Activated CD8-positive, alpha-beta T cell treated with anti-CD3 and anti-CD28 coated beads, Interleukin-2, amount 10 ng/mL, durations not matched to agents 7 days and 5 days (primary cell): ENCODE measurements at regions not wholly inside any gene's neighbourhood (a gene's known extent, or its start where the extent isn't known, plus 50 kb on each side); places are given as distances from the start of the nearest gene placed in this dataset.

Source experiments
- ATAC-seq: fragments of 150-1000 bp; cut with Tn5 transposase; one replicate; pipeline ENCODE4 v1.10.0; 2021; ENCODE audit warnings: moderate library complexity
- CTCF ChIA-PET: fragments of 350-600 bp; sonication (Branson Sonifier 250); formaldehyde crosslinking; loops from one replicate; lab custom pipeline; 2021; ENCODE audit warnings: antibody characterized with exemption; lab: Charles Lee
- POLR2A ChIA-PET: fragments of 350-600 bp; sonication (Branson Sonifier 250); formaldehyde crosslinking; loops from one replicate; lab custom pipeline; 2021; ENCODE audit warnings: antibody characterized with exemption; lab: Charles Lee
- DNase-seq: peaks from one replicate; pipeline ENCODE4 v3.0.0-alpha.2; 2020
- H3K27ac Mint-ChIP-seq: one replicate; pipeline ENCODE4 v1.8.0; 2021; ENCODE audit warnings: mild to moderate bottlenecking, mixed read lengths
- H3K27me3 Mint-ChIP-seq: one replicate; pipeline ENCODE4 v1.8.0; 2021; ENCODE audit warnings: low read depth, mixed read lengths
- H3K36me3 Mint-ChIP-seq: one replicate; pipeline ENCODE4 v1.8.0; 2021; ENCODE audit warnings: low read depth, mixed read lengths
- H3K4me1 Mint-ChIP-seq: one replicate; pipeline ENCODE4 v1.8.0; 2021; ENCODE audit warnings: low read depth, mixed read lengths
- H3K4me3 Mint-ChIP-seq: one replicate; pipeline ENCODE4 v1.8.0; 2021; ENCODE audit warnings: mild to moderate bottlenecking, mixed read lengths
- H3K9me3 Mint-ChIP-seq: one replicate; pipeline ENCODE4 v1.8.0; 2022; ENCODE audit warnings: mixed read lengths; ENCODE audit not compliant: insufficient read depth

DNA sequence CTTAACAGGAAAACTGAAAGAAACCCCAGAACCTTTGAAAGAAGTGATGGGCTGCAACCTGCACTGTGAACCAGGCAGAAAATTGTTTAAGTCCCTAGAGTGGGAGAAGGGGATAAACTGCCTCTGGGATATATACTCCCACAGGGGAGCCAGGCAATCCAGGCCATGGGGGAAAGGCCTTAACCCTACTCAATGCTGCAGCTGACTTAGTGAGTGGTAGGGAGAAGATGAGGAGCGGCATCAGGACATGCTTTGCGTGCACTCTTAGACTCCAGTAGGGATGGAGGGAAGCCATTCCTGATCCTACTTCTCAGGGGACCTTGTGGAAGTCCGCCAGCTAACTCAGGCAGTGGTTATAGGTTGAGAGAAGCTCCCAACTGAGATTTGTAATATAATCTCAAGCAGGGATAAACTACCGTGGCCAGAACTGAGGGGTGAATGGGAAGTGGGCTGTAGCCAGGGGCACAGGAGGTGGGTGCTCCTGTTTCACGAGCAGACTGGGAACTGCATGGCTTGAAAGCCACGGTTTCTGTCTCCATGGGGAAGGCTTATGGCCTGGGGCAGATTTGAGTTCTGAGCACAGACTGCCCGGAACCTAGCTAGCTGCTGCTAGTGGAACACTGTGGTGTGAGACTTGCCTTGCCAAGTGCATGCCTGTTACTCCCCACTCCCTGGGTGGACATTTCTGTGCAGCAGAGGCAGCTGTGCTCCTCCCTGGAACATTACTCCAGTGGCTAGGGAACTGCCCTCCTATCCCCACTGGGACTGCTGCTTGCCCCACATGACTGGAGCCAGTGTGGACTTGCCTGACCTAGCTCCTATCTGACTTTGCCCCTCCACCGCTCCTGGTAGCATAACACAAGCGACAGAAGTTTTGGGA lies 119.2 kb upstream of the SCAF11 start:
- peaks cover 5% of the 10 kb centered on the region for H3K27me3 Mint-ChIP-seq
- no peaks in the 10 kb centered on the region for H3K4me1 Mint-ChIP-seq
- peaks cover 4% of the 10 kb centered on the region for H3K9me3 Mint-ChIP-seq
- no peak overlapping the region for H3K4me3 Mint-ChIP-seq
- H3K27ac Mint-ChIP-seq: no peak overlapping the region
- H3K36me3 Mint-ChIP-seq: no peaks in the 10 kb centered on the region
- ChIA-PET POLR2A (no interaction called here), CTCF (no interaction called here)
- no peak for DNase-seq
- no peak for ATAC-seq

DNA sequence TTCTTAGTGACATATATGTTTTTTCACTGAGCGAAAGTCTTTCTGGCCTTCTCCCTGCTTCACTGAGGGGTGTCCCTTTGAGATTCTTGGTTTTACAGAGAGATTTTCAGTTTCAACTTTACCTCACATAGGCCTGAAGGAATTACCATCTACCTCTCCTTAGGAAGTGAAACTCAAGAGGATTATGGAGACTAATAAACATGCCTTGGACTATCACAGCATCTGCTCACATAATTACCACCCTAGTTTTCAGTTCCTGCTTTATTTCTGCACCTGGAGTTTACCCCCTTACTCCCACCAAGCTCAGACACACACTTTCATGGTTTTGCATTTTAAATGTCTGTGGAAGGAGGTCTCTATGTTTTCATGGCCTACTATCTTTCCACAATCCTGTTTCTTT lies 118.3 kb upstream of the SCAF11 start:
- Mint-ChIP-seq H3K4me1 (no peaks in the 10 kb centered on the region), H3K36me3 (no peaks in the 10 kb centered on the region), H3K4me3 (no peak overlapping the region), H3K27me3 (peaks cover 5% of the 10 kb centered on the region), H3K27ac (no peak overlapping the region), H3K9me3 (peaks cover 4% of the 10 kb centered on the region)
- ATAC-seq: no peak
- ChIA-PET CTCF (interaction anchor here (1.6 kb wide), 1 partner anchor 16 kb away, joined by 7 read pairs; no protein-coding TSS in a partner anchor), POLR2A (no interaction called here)
- no peak for DNase-seq

DNA sequence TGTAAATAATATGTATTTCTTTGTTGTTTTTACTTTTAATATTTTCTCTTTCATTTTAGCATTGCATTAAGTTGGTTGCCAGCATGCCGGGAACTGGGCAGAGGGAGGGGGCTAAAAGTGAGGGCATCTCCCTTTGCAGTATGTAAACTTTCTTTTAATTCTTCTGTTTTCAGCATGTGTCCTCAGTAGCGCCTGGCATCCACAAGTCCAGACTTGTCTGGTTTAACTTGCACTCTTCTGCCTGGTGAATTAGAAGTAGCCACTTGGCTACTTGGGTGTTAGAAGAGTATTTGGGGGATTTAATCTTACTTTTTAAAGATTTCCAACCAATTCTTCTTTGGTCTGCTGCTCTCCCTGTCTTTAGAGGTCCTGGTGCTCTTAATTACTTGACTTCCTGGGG lies 117.2 kb upstream of the SCAF11 start:
- peaks cover 3% of the 10 kb centered on the region for H3K27me3 Mint-ChIP-seq
- ChIA-PET CTCF (interaction anchor here (1.6 kb wide), 1 partner anchor 17 kb away, joined by 7 read pairs; no protein-coding TSS in a partner anchor), POLR2A (no interaction called here)
- no peaks in the 10 kb centered on the region for H3K4me1 Mint-ChIP-seq
- H3K27ac Mint-ChIP-seq: no peak overlapping the region
- no peak overlapping the region for H3K4me3 Mint-ChIP-seq
- no peaks in the 10 kb centered on the region for H3K36me3 Mint-ChIP-seq
- peaks cover 4% of the 10 kb centered on the region for H3K9me3 Mint-ChIP-seq
- DNase-seq (no peak), ATAC-seq (no peak)

DNA sequence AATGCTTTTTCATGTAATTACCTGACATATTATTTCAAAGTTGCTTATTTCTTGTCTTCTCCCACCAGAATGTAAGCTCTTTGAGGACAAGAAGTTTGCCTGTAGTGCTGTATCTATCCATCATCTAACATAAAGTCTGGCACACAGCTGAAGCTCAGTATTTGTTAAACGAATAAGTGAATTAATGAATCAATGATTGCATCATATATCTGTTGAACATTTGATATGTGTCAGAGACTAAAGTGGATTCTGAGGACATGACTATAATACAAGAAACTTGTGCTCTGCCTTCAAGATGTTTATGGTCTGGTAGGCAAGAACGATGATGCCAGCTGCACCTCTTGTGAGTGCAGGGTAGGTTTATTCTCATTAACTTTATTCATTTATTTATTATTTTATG lies 115.4 kb upstream of the SCAF11 start:
- ChIA-PET CTCF (interaction anchor here (3.1 kb wide), 1 partner anchor 19 kb away, joined by 21 read pairs; no protein-coding TSS in a partner anchor), POLR2A (no interaction called here)
- no peak for ATAC-seq
- Mint-ChIP-seq H3K4me3 (no peak overlapping the region), H3K27ac (no peak overlapping the region), H3K27me3 (peaks cover 3% of the 10 kb centered on the region), H3K36me3 (no peaks in the 10 kb centered on the region), H3K9me3 (no peaks in the 10 kb centered on the region), H3K4me1 (no peaks in the 10 kb centered on the region)
- no peak for DNase-seq

DNA sequence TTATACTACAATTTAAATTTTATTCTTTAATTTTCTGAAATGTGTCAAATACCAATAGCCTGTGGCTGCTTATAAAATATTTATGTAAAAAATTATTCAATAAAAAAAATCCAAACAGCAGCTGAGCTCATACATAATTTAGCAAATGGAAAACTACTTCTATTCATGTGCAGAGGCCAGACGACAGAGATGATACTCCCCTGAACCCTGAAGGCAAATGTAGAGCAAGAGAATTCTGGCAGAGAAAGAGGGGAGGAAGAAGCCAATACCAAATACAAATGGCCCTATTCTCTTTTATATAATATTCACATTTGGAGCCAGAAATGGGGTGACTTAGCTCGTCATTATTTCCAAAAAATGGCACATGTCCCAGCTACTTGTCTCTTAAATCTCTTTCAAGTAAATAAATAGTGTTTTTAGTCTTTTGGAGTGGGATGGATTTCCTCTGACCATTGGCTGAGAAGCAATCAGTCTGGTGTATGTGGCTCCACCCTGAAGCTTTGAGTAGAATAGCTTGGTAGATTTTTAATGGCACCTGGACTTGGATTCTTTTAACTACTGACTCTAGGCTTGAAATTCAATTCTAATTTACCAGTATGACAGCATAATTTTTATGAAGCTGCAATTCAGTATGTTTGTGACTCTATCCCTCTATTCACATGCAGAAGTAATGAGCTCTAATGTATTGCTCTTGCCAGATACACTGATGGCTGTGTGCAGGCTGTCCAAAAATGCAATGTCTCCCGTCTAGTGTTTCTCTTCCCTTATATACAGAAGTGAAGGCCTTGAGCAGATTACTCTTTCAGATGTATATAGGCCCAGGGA lies 113.4 kb upstream of the SCAF11 start:
- ATAC-seq (no peak), DNase-seq (no peak)
- Mint-ChIP-seq H3K4me1 (no peaks in the 10 kb centered on the region), H3K27me3 (peaks cover 6% of the 10 kb centered on the region), H3K27ac (no peak overlapping the region), H3K36me3 (no peaks in the 10 kb centered on the region), H3K4me3 (no peak overlapping the region), H3K9me3 (no peaks in the 10 kb centered on the region)
- CTCF ChIA-PET: interaction anchor here (3.1 kb wide), 1 partner anchor 21 kb away, joined by 21 read pairs; no protein-coding TSS in a partner anchor
- POLR2A ChIA-PET: no interaction called here

DNA sequence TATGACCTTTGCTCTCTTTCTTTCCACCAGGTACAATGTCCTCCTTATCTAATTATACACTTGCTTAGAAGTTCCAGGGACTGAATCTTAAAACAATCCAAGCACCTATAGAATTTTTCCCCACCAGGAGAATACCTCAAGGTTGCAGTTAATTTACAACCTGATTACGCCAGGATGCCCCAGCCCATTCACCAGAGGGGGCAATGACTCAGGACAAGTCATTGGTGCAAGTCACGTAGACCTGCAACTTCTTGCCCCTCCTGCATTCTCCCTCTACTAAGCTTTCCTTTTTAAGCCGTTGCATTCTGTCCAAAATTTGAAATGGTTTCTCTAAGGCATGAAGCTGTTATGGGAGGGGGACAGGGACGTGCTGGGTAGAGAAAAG lies 111.1 kb upstream of the SCAF11 start:
- Mint-ChIP-seq H3K27me3 (peaks cover 14% of the 10 kb centered on the region), H3K9me3 (no peaks in the 10 kb centered on the region), H3K36me3 (no peaks in the 10 kb centered on the region), H3K27ac (no peak overlapping the region), H3K4me1 (no peaks in the 10 kb centered on the region), H3K4me3 (no peak overlapping the region)
- no peak for ATAC-seq
- ChIA-PET CTCF (no interaction called here), POLR2A (no interaction called here)
- no peak for DNase-seq

DNA sequence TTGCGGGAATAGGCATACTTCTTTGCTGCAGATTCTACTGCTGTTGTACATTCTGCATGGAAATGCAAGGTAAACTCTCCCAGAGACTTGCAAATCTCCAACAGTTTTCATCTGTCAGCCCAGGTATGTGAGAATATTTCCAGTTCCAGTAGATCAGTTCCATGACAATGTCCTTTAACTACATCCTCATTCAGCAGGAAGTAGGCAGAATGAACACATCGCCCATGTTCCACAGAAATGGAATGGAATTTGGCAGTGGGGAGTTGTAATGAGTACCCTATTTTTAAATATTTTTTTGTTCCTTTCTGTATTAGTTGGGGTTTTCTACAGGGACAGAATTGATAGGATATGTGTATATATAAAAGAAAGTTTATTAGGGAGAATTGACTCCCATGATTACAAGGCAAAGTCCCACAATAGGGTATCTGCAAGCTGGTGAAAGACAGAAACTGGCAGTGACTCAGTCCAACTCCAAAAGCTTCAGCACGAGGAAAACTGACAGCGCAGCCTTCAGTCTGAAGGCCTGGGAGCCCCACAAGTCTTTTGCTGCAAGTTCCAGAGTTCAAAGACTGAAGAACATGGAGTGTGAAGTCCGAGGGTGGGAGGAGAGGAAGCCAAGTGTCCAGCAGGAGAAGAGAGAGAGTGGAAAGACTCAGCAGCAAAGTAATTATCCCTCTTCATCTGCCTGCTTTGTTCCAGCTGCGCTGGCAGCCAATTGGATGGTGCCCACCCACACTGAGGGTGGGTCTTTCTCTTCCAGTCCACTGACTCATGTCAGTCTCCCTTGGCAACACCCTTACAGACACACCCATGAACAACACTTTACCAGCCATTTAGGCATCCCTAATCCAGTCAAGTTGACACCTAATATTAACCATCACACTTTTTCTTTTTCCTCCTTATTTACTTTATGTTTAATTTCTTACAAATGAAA lies 110.4 kb upstream of the SCAF11 start:
- ATAC-seq: no peak
- Mint-ChIP-seq H3K4me3 (no peak overlapping the region), H3K4me1 (no peaks in the 10 kb centered on the region), H3K36me3 (no peaks in the 10 kb centered on the region), H3K27ac (no peak overlapping the region), H3K27me3 (peaks cover 14% of the 10 kb centered on the region), H3K9me3 (no peaks in the 10 kb centered on the region)
- POLR2A ChIA-PET: no interaction called here
- no peak for DNase-seq
- CTCF ChIA-PET: no interaction called here

DNA sequence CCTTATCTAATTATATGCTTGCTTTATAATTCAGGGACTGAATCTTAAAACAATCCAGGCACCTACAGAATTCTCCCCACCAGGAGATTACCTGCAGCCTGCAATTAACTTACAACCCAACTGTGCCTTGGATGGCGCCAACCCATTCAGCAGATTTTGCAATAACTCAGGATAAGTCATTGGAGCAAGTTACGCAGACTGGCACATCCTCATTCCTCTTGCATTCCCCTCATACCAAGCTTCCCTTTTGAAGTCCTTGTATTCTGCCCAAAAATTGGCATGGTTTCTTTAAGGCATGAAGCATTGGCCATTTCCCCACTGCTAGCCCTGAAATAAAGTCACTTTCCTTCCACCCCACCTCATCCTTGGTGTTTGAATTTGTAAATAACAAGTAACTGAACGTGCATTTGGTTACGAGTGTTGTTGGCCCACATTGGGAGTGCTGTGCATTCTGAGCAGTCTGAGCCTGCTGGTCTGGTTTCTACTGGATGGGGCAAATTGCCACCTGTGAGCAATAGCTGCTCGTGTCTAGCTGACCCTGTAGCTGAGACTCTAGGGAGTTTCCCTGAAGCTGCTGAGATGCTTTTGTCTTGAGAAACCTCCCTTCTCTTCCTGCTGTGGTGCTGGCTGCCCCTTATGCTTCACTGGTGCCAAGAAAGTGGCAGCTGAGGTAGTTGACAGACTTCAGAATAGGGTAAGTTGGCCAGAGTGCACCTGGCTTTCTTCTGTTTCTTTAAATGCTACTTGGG lies 99.2 kb upstream of the SCAF11 start:
- no peak for ATAC-seq
- Mint-ChIP-seq H3K9me3 (peaks cover 16% of the 10 kb centered on the region), H3K27me3 (peaks cover 7% of the 10 kb centered on the region), H3K4me1 (no peaks in the 10 kb centered on the region), H3K36me3 (peaks cover 2% of the 10 kb centered on the region), H3K4me3 (no peak overlapping the region), H3K27ac (no peak overlapping the region)
- no peak for DNase-seq
- POLR2A ChIA-PET: no interaction called here
- CTCF ChIA-PET: no interaction called here

DNA sequence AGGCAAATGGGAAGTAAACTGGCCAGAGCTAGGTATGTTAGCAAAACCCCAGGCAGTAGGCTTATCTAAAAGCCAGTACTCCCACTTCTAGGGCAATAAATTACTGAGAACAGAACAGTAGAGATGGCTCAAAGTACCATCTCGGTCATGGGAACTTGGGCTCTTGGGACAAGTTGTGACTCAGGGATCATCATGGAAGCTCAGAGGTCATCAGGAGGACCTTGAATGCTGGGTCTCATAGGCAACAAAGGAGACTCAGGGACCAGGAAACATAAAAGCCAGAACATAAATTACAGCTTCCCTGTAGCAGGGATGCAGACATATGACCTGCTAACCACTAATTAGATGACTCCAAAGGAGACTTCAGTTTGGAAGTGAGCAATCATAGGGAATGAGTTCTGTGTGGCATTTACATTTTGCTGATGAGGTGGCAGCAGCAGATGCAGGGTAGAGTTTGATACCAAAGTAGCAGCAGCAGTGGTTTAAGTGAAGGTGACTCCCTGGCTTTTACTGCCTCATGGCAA lies 97.6 kb upstream of the SCAF11 start:
- POLR2A ChIA-PET: no interaction called here
- H3K4me1 Mint-ChIP-seq: no peaks in the 10 kb centered on the region

DNA sequence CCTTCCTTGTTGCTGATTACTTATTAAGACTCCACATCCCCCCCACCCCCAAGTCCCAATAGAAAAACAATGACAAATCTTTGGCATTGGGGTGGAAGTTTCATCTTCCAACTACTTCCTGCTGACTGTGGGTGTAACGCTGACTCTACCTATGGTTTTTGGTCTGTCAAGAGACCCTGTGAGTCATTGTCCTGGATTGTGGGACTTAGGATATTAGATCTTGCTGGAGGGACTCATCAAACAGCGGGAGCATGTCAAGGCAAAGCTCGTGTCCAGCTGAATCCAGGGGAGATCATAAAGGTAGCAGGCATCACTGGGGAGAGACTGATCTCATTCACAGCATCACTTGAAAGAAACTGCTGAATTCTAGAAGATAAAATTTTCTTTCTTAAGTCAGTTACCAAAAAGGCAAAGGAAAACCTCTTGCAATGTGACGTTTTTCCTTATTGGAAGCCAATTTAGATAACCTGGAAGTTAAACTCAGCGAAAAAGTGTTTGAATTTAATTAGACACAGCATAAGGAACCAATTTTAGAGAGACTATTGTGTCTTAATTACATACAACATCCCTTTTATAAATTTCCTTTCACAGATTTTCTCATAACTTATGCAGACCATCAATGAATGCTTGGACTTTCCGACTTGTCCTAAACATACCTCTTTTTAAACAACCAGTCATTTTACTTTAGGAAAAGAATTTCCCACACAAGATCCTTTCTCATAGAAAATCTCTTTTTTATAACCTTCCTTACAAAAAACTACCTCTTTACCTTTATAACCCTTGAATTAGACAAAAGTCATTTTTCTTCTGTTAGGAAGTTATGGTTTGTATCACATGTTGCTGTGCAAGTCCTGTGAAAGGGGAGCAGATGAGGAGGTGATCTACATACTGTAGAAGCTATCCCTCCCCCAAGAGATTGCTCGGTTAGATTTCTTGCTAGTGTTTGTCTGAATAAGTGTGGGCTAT lies 94.6 kb upstream of the SCAF11 start:
- Mint-ChIP-seq H3K27me3 (peaks cover 7% of the 10 kb centered on the region), H3K4me3 (no peak overlapping the region), H3K36me3 (peaks cover 2% of the 10 kb centered on the region), H3K27ac (no peak overlapping the region), H3K9me3 (peaks cover 10% of the 10 kb centered on the region), H3K4me1 (no peaks in the 10 kb centered on the region)
- POLR2A ChIA-PET: no interaction called here
- CTCF ChIA-PET: no interaction called here
- ATAC-seq (no peak), DNase-seq (no peak)

More for the DNA sequence above, 97.6 kb upstream of the SCAF11 start:
- no peak for DNase-seq
- Mint-ChIP-seq H3K27ac (no peak overlapping the region), H3K9me3 (peaks cover 17% of the 10 kb centered on the region), H3K36me3 (peaks cover 2% of the 10 kb centered on the region), H3K4me3 (no peak overlapping the region), H3K27me3 (peaks cover 7% of the 10 kb centered on the region)
- no peak for ATAC-seq
- CTCF ChIA-PET: interaction anchor here (1.0 to 1.3 kb wide), 2 partner anchors 17 to 45 kb away, joined by 3 to 4 read pairs; no protein-coding TSS in a partner anchor
